ENCODE measurements at regions not wholly inside any gene's neighbourhood (a gene's known extent, or its start where the extent isn't known, plus 50 kb on each side); places are given as distances from the start of the nearest gene placed in this dataset.

DNA sequence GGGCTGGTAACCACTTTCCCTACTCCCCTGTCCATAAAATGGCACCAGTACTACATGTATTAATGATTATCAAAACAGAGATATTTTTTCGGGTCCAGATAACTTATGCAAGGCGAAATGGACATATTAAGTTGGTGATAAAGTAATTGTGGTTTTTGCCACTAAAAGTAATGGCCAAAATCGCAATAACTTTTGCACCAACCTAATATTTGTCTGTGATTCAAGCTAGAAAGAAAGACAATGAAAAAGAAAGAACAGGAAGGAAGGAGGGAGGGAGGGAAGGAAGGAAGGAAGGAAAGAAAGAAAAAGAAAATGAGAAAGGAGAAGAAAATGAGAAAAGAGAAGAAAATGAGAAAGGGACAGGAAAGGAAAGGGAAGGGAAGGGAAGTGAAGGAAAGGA is 922.9 kb downstream of the TBC1D32 start:
- WGBS, 2 donors (ENCODE audit: low coverage in 1 of 2) = 75 to 77% methylated on average over 2 to 3 of the region's 3 CpGs
- Histone ChIP-seq H3K4me3 (no peak overlapping the region), H3K27me3 (no peaks in the 10 kb centered on the region), H3K4me1 (no peaks in the 10 kb centered on the region), H3K27ac (no peak overlapping the region), H3K36me3 (no peaks in the 10 kb centered on the region), H3K9me3 (no peaks in the 10 kb centered on the region)
- ATAC-seq = no peak
- TF ChIP-seq POLR2AphosphoS5 (IDR thresholded peaks at IDR 0.05) (no peak), CTCF (IDR thresholded peaks at IDR 0.05) (no peak), EP300 (IDR thresholded peaks at IDR 0.05) (no peak), POLR2A (IDR thresholded peaks at IDR 0.05) (no peak)

DNA sequence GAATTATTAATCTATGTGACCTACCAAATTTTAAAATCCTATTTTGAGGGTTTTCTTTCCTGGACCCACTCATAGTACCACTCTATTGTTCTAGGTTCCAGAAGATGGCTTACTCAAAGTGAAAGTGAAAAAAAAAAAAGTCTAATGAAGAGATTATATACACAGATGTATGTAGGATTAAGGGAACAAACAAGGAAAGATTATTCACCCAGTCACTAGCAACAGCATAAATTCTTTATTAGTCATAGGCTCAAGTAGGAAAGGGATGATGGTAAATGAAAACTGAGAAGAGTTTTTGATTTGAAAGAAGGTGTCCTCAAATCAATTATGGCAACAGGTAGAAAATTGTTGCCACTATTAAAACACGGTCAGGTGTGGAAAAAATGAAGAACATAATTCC is 923.7 kb downstream of the TBC1D32 start:
- no peak for TF ChIP-seq EP300 (IDR thresholded peaks at IDR 0.05)
- no peak for TF ChIP-seq POLR2A (IDR thresholded peaks at IDR 0.05)
- TF ChIP-seq CTCF (IDR thresholded peaks at IDR 0.05) = no peak
- no peak for TF ChIP-seq POLR2AphosphoS5 (IDR thresholded peaks at IDR 0.05)
- ATAC-seq = no peak
- 89% methylated on average over 1 of the region's 1 CpG; no CpG with 5 or more reads in 1 of the 2 donors for WGBS, 2 donors (ENCODE audit: low coverage in 1 of 2)

DNA sequence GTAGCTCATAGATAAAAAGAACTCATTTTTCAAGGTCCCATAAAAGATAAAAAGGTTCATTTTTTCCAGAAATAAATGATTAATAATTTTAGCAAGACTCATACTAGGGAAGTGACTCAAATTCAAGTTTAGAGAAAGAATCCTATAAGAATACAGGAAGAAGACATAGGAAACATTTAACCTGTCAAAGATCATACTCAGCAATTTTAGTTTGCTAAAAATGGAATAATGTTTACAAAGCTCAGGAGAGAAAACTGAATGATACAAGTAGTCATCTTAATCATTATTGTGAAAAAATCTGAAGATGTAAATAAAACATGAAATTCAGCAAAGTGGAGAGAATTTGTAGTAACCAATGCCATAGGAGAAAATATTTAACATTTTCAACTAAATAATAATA is 926.6 kb downstream of the TBC1D32 start:
- TF ChIP-seq POLR2A (IDR thresholded peaks at IDR 0.05) (no peak), CTCF (IDR thresholded peaks at IDR 0.05) (no peak), POLR2AphosphoS5 (IDR thresholded peaks at IDR 0.05) (no peak), EP300 (IDR thresholded peaks at IDR 0.05) (no peak)
- no peaks in the 10 kb centered on the region for H3K9me3 ChIP-seq
- H3K27ac ChIP-seq = no peak overlapping the region
- no peaks in the 10 kb centered on the region for H3K27me3 ChIP-seq
- no peaks in the 10 kb centered on the region for H3K36me3 ChIP-seq
- H3K4me1 ChIP-seq = no peaks in the 10 kb centered on the region
- no peak overlapping the region for H3K4me3 ChIP-seq
- no peak for ATAC-seq

More for the DNA sequence above, 923.7 kb downstream of the TBC1D32 start:
- H3K9me3 ChIP-seq = no peaks in the 10 kb centered on the region
- no peaks in the 10 kb centered on the region for H3K27me3 ChIP-seq
- H3K4me3 ChIP-seq = no peak overlapping the region
- H3K36me3 ChIP-seq = no peaks in the 10 kb centered on the region
- no peak overlapping the region for H3K27ac ChIP-seq
- no peaks in the 10 kb centered on the region for H3K4me1 ChIP-seq

DNA sequence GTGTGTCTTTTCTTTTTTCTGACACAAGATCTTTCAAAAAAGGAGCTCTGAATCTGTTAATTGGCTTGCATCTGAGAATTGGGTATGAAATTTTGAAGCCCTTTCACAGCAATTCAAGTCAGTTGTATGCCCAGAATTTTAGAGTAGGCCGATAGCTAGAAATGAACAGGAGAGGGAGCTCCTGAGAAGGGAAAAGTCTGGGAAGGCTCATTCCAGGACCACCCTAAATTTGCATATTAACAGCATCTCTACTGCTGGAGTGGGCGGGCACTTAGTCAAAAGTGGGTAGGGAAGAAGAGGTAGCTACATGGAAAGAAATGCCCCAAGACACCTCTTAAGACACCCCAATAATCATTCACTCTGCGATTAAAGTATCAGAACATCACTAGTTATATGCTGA is 928.3 kb downstream of the TBC1D32 start:
- Histone ChIP-seq H3K36me3 (no peaks in the 10 kb centered on the region), H3K9me3 (no peaks in the 10 kb centered on the region), H3K27me3 (no peaks in the 10 kb centered on the region), H3K4me1 (no peaks in the 10 kb centered on the region), H3K4me3 (no peak overlapping the region), H3K27ac (no peak overlapping the region)
- no peak for ATAC-seq
- TF ChIP-seq EP300 (IDR thresholded peaks at IDR 0.05) = no peak
- no peak for TF ChIP-seq POLR2AphosphoS5 (IDR thresholded peaks at IDR 0.05)
- TF ChIP-seq CTCF (IDR thresholded peaks at IDR 0.05) = no peak
- TF ChIP-seq POLR2A (IDR thresholded peaks at IDR 0.05) = no peak
- WGBS, 2 donors (ENCODE audit: low coverage in 1 of 2) = 61% methylated on average over 3 of the region's 3 CpGs; no CpG with 5 or more reads in 1 of the 2 donors

DNA sequence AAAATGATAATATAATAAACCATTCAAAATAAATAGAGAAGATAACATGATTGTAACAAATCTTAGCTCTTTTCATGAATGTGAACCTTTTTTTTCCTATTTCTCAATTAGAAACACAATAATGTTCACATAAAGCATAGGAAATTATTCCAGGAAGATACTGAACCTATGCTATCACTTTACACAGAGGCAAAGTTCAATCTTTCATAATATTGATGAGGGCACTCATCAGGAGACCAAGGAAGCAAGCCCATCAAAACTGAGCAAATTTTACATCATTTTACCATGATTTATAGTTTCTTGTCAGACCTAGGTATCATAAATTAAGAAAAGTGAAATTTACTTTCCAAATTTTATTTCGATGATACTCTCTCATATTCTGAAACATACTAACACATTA is 938.5 kb downstream of the TBC1D32 start:
- ATAC-seq = no peak
- no peaks in the 10 kb centered on the region for H3K4me1 ChIP-seq
- H3K36me3 ChIP-seq = no peaks in the 10 kb centered on the region
- 75 to 82% methylated on average over 1 of the region's 1 CpG for WGBS, 2 donors (ENCODE audit: low coverage in 1 of 2)
- no peak overlapping the region for H3K4me3 ChIP-seq
- no peaks in the 10 kb centered on the region for H3K27me3 ChIP-seq
- no peaks in the 10 kb centered on the region for H3K9me3 ChIP-seq
- TF ChIP-seq POLR2A (IDR thresholded peaks at IDR 0.05) (no peak), EP300 (IDR thresholded peaks at IDR 0.05) (no peak), CTCF (IDR thresholded peaks at IDR 0.05) (no peak), POLR2AphosphoS5 (IDR thresholded peaks at IDR 0.05) (no peak)
- H3K27ac ChIP-seq = no peak overlapping the region

Data from gastroesophageal sphincter (tissue), 4 donors.